ENCODE measurements at regions not wholly inside any gene's neighbourhood (a gene's known extent, or its start where the extent isn't known, plus 50 kb on each side); places are given as distances from the start of the nearest gene placed in this dataset.

GRCh38 chr5:104556957-104557356 is 994.4 kb upstream of the NUDT12 start:
- Histone ChIP-seq H3K9ac (ENCODE audit: extremely low read depth, insufficient read length, low read length) (no peak overlapping the region), H3K79me2 (ENCODE audit: insufficient read depth, low read length) (no peaks in the 10 kb centered on the region), H3T11ph (ENCODE audit: low read length) (no peak overlapping the region), H3K18ac (ENCODE audit: insufficient read length, low read depth, low read length) (no peak overlapping the region), H2BK15ac (ENCODE audit: low read depth, low read length) (no peak overlapping the region), H4K5ac (ENCODE audit: insufficient read length, low read depth, low read length) (no peak overlapping the region), H3K79me1 (ENCODE audit: insufficient read depth, low read depth, low read length, poor library complexity, severe bottlenecking) (no peaks in the 10 kb centered on the region), H2AFZ (ENCODE audit: low read length) (no peak overlapping the region), H3K27me3 (ENCODE audit: insufficient read depth, low read length) (no peaks in the 10 kb centered on the region), H3K4ac (ENCODE audit: low read depth, low read length) (no peak overlapping the region), H2BK12ac (ENCODE audit: insufficient read length, low read depth, low read length) (no peak overlapping the region), H2BK120ac (ENCODE audit: low read depth, low read length, poor library complexity, severe bottlenecking) (no peak overlapping the region), H3K14ac (ENCODE audit: insufficient read depth, low read length) (no peak overlapping the region), H3K56ac (ENCODE audit: insufficient read length, low read depth, low read length) (no peak overlapping the region), H4K20me1 (ENCODE audit: control insufficient read depth, insufficient read depth, insufficient read length) (no peaks in the 10 kb centered on the region), H4K8ac (replicated peaks; ENCODE audit: insufficient read length, low read depth, low read length) (no peak overlapping the region), H2BK5ac (ENCODE audit: insufficient read length, low read length) (no peak overlapping the region), H3K27ac (ENCODE audit: insufficient read length, low read depth, low read length) (no peak overlapping the region), H3K23me2 (ENCODE audit: insufficient read length, low read depth, low read length, poor library complexity, severe bottlenecking) (no peaks in the 10 kb centered on the region), H3K4me2 (ENCODE audit: insufficient read depth, insufficient read length, low read length) (no peak overlapping the region), H3K23ac (ENCODE audit: insufficient read length, low read depth, low read length) (no peak overlapping the region), H3K9me3 (ENCODE audit: control insufficient read depth, low read depth, low read length) (peaks cover 5% of the 10 kb centered on the region), H2BK20ac (ENCODE audit: low read depth, low read length, poor library complexity, severe bottlenecking) (no peak overlapping the region), H3K4me1 (ENCODE audit: insufficient read depth, low read length) (no peaks in the 10 kb centered on the region), H2AK5ac (ENCODE audit: insufficient read length, low read length) (no peak overlapping the region), H4K91ac (ENCODE audit: insufficient read length, low read depth, low read length) (no peak overlapping the region)
- H3K27ac Mint-ChIP-seq = no peak overlapping the region
- no peak overlapping the region for H3K4me3 Mint-ChIP-seq
- no peak for TF ChIP-seq CTCF (conservative IDR thresholded peaks at IDR 0.05)
- H3K9me3 Mint-ChIP-seq = peaks cover 17 to 21% of the 10 kb centered on the region in 2 experiments
- H3K4me1 Mint-ChIP-seq = no peaks in the 10 kb centered on the region
- no CpG with 5 or more reads among the region's 3 CpGs for WGBS (ENCODE audit: extremely low coverage, insufficient read length, low lambda C conversion rate)
- H3K27me3 Mint-ChIP-seq (ENCODE audit: low read depth) = no peaks in the 10 kb centered on the region
- no peak for DNase-seq
- H3K36me3 Mint-ChIP-seq (ENCODE audit: insufficient read depth in 1 of 3, low read depth in 3 of 3) = peaks cover 7 to 18% (median 15%) of the 10 kb centered on the region in 3 experiments; a peak in 6 of 7 replicates
